AG10803 (cell line): ENCODE measurements at regions not wholly inside any gene's neighbourhood (a gene's known extent, or its start where the extent isn't known, plus 50 kb on each side); places are given as distances from the start of the nearest gene placed in this dataset.

Experiments used
- DNase-seq: peaks from one replicate; pipeline ENCODE4 v3.0.0; 2010; ENCODE audit warnings: low read depth
- H3K4me3 ChIP-seq: 2 replicates; pipeline ENCODE4 v1.5.1; 2011; ENCODE audit warnings: mild to moderate bottlenecking, low read length, control low read depth
- TF ChIP-seq, protein P1 (sequence below): conservative IDR thresholded peaks from 2 replicates; pipeline ENCODE4 v1.5.1; 2011; ENCODE audit warnings: mild to moderate bottlenecking, low read length, control low read depth, inconsistent platforms

DNA sequence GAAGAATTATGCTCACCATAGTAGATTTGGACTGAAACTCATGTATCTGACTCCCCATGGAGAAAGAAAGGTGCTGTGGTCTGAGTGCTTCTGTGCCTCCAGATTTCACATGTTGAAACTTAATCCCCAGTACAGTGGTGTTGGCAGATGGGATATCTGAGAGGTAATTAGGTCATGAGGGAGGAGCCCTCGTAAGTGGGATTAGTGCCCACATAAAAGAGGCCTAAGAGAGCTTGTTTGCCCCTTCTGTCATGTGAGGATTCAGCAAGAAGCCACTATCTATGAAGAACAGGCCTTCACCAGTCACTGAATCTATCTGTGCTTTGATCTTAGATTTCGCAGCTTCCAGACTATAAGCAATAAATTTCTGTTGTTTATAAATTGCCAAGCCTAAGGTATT, 150.1 kb downstream of the PLPP3 start:
- TF ChIP-seq, protein P1, sequence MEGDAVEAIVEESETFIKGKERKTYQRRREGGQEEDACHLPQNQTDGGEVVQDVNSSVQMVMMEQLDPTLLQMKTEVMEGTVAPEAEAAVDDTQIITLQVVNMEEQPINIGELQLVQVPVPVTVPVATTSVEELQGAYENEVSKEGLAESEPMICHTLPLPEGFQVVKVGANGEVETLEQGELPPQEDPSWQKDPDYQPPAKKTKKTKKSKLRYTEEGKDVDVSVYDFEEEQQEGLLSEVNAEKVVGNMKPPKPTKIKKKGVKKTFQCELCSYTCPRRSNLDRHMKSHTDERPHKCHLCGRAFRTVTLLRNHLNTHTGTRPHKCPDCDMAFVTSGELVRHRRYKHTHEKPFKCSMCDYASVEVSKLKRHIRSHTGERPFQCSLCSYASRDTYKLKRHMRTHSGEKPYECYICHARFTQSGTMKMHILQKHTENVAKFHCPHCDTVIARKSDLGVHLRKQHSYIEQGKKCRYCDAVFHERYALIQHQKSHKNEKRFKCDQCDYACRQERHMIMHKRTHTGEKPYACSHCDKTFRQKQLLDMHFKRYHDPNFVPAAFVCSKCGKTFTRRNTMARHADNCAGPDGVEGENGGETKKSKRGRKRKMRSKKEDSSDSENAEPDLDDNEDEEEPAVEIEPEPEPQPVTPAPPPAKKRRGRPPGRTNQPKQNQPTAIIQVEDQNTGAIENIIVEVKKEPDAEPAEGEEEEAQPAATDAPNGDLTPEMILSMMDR: no peak
- no peak overlapping the region for H3K4me3 ChIP-seq
- DNase-seq: no peak

DNA sequence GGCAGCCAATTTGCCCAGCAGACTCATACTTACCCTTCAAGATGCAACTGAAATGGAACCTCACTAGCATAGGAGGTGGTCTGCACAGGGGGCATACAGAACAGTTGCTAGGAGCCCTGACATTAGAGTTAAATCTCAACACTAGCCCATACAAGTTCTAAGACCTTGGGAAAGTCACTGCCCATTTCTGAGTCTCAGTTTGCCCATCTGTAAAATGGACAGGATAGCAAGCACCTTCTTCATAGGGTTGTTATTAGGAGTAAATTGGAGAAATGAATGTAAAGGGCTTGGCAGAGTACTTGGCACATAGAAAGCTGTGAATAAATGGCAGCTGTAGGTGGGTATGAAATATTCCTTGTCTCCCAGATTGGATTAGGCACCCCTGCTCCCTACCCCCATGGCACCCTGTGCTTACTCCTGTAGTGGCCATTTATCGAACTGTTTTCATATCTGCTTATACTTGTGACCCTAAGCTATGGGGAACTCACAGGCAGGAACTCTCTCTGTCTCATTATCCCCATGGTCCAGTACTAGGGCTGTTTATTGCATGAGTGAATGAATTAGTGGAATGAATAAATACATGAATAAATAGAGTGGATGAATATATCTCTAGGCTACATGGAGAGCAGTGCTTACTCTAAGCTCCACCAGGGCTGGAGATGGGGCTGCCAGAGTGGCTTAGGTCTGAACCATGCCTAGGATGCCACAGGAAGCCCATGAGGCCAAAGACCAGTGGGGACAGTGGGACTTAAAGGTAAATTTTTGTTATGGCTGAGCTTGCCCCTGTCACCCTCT, 152.6 kb downstream of the PLPP3 start:
- no peak overlapping the region for H3K4me3 ChIP-seq
- DNase-seq: no peak
- TF ChIP-seq, protein P1: no peak

DNA sequence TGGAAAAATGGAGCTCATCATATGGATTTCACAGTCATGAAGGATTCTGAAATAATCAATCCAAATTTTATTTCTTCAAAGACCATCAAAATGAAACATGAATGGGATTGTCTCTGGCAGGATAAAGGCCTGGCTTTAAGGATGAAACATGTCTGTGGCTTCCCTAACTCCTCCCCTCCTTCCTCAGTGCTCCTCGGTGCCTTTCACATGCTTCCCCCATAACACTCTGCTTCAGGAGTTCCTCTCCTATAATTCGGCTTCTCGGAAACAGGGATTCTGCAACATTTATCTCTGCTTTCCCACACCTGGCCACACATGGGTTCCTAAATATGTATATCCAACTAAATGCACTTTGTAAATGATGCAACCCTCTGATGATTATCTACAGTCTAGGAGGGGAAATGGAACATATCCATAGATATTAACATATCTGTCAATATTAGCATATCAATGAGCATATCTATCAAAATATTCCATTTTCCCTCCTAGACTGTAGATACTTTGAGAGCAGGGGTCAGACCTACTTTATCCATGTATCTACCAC, 153.8 kb downstream of the PLPP3 start:
- DNase-seq: no peak
- H3K4me3 ChIP-seq: no peak overlapping the region

DNA sequence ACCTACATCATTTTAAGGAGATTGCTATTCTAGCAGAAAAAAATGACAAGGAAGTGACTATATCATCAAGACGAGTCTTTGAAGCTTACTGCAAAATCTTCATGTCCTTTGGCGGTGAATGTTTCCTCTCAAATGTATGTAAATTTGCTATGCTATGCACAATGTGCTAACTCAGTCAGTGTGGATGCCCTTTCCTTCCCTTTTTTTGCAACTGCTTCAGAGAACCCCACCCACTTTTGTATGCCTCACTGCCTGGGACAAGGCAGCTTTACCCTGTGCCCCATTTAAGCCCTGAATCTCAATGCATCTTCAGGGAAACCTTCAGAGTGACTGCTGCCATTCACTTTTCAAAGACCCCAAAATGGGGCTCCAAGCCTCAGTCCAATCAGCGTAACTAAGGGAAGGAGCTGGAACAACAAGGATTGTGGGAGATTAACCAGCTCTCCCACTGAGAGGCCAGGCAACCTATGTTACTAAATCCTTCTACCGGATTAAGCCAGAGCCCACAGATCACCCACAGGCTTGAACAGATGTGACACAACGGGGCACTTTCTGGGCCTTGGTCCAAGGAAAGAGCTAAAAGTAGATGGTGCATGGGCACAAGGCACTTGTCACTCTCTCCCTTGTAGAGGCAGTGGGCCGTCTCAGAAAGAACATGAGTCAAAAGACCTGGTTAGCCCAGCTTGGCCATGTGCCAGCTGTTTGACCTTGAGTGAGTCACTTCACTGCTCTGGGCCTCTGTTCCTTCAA, 154.4 kb downstream of the PLPP3 start:
- TF ChIP-seq, protein P1: no peak
- no peak overlapping the region for H3K4me3 ChIP-seq
- peak; percentile 10 for DNase-seq

More for the DNA sequence above, 153.8 kb downstream of the PLPP3 start:
- TF ChIP-seq, protein P1: no peak

DNA sequence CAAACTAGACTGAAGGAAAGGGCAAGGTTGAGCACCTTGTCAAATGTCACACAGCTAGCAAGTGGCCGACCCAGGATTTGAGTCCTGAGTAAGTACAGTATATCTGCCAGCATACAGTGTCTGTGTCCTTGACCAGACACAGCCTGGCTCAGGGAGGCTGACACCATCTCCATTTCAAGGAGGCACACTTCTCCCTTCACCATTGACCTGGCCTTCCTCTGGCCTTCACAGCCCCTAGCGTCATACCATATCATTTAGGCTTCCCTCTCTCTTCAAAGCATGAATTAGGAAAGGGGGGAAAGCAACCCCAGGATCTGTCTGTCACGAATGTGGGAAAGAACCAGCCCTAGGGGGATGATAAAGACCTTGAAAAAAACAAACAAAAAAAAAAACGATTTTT, 155.6 kb downstream of the PLPP3 start:
- TF ChIP-seq, protein P1: no peak
- no peak for DNase-seq

DNA sequence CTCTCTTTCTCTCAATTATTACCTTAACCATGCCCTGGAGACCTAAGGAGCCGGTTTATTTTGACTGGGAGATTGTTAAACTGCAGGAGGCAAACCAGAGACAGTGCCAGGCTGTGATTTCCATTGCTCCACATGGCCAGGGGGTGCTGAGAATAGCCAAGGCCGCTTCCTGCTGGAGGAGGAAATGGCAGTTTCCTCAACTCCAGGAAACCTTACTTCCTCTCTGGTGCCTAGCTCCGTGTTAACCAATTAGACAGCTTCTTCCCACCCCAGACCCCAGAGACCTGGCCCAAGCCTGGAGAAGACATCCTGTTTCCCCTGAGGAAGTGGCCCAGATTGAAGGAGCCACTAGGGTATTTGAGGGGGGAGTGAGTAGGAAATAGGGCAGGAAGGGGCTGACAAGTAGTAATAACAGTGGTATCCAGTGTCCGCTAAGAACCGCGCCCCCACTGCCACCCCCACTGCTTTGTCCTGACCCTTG, 161.2 kb downstream of the PLPP3 start:
- no peak for DNase-seq
- no peak overlapping the region for H3K4me3 ChIP-seq
- TF ChIP-seq, protein P1: no peak

More for the DNA sequence above, 155.6 kb downstream of the PLPP3 start:
- no peak overlapping the region for H3K4me3 ChIP-seq
